HG03066 (cell line): ENCODE measurements at regions not wholly inside any gene's neighbourhood (a gene's known extent, or its start where the extent isn't known, plus 50 kb on each side); places are given as distances from the start of the nearest gene placed in this dataset.
"Not testable (repeated sequence)": the region's sequence is repeated elsewhere in the genome, so short reads cannot be mapped to it uniquely, and the experiment has no call there.

Experiments used
- ATAC-seq: cut with Tn5 transposase; IDR thresholded peaks from one replicate; pipeline ENCODE4 v1.9.1; 2021; ENCODE audit warnings: low read depth; ENCODE audit not compliant: unreplicated experiment

GRCh38 chrX:115840729-115841409 lies 279.9 kb downstream of the PLS3 start:
- not testable (repeated sequence) for ATAC-seq

- not testable (repeated sequence) for ATAC-seq
Observed at GRCh38 chrX:115850986-115851385, 290.0 kb downstream of the PLS3 start.

- not testable (repeated sequence) for ATAC-seq
Observed at GRCh38 chrX:115853260-115853659, 292.3 kb downstream of the PLS3 start.

GRCh38 chrX:115881170-115881569 lies 289.4 kb upstream of the AGTR2 start:
- not testable (repeated sequence) for ATAC-seq

GRCh38 chrX:115884121-115884520 lies 286.4 kb upstream of the AGTR2 start:
- ATAC-seq, result not testable (repeated sequence)

GRCh38 chrX:115888041-115888440 lies 282.5 kb upstream of the AGTR2 start:
- ATAC-seq, result not testable (repeated sequence)

- not testable (repeated sequence) for ATAC-seq
Observed at GRCh38 chrX:115888519-115888918, 282.0 kb upstream of the AGTR2 start.

- no peak for ATAC-seq
Observed at GRCh38 chrX:115889121-115889890, 281.2 kb upstream of the AGTR2 start.

- ATAC-seq, result no peak
Observed at GRCh38 chrX:115892056-115892708, 278.4 kb upstream of the AGTR2 start.

GRCh38 chrX:115892787-115893671 lies 277.5 kb upstream of the AGTR2 start:
- no peak for ATAC-seq

GRCh38 chrX:115894087-115894486 lies 276.5 kb upstream of the AGTR2 start:
- ATAC-seq, result no peak

GRCh38 chrX:115895678-115896329 lies 274.7 kb upstream of the AGTR2 start:
- ATAC-seq, result no peak

GRCh38 chrX:115896362-115896761 lies 274.2 kb upstream of the AGTR2 start:
- no peak for ATAC-seq

- ATAC-seq, result no peak
Observed at GRCh38 chrX:115897956-115898355, 272.6 kb upstream of the AGTR2 start.

- ATAC-seq, result no peak
Observed at GRCh38 chrX:115898382-115899001, 272.1 kb upstream of the AGTR2 start.

- ATAC-seq, result no peak
Observed at GRCh38 chrX:115900425-115900824, 270.1 kb upstream of the AGTR2 start.

GRCh38 chrX:115901241-115901640 lies 269.3 kb upstream of the AGTR2 start:
- no peak for ATAC-seq

GRCh38 chrX:115902995-115903394 lies 267.5 kb upstream of the AGTR2 start:
- no peak for ATAC-seq

- no peak for ATAC-seq
Observed at GRCh38 chrX:115906276-115906675, 264.3 kb upstream of the AGTR2 start.

GRCh38 chrX:115906881-115907280 lies 263.7 kb upstream of the AGTR2 start:
- ATAC-seq, result no peak
